Fibroblast of the aortic adventitia (primary cell): ENCODE measurements at regions not wholly inside any gene's neighbourhood (a gene's known extent, or its start where the extent isn't known, plus 50 kb on each side); places are given as distances from the start of the nearest gene placed in this dataset.

Source experiments
- DNase-seq: peaks from one replicate; pipeline ENCODE4 v3.0.0-alpha.2; 2010; ENCODE audit warnings: low read depth
- H3K4me3 ChIP-seq: 2 replicates; pipeline ENCODE4 v1.5.1; 2011; ENCODE audit warnings: low read depth, mild to moderate bottlenecking, control low read depth, low read length, moderate library complexity
- TF ChIP-seq, protein P1 (sequence below): IDR thresholded peaks from 2 replicates; pipeline ENCODE4 v1.5.1; 2011; ENCODE audit warnings: mild to moderate bottlenecking, low read length, control low read depth, inconsistent platforms; ENCODE audit not compliant: insufficient read depth

DNA sequence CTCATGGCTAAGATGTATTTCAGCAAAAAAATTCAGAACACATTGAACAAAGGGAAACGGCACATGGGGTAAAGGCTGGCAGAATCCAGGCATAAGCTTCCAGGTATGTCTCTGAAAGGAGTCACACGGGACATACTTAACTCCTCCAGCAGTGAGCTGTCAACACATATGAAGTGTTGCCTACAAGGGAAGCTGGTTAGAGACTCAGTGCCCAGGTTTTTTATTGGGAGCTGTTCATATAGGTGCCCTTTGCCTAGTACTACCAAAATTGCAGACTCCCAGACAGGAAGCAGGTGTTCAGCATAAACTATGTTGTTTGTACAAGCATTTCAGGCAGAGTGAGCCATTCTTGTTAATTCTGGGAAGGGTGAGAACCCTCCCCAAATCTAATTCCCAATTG is 77.4 kb upstream of the PUDP start:
- TF ChIP-seq, protein P1, sequence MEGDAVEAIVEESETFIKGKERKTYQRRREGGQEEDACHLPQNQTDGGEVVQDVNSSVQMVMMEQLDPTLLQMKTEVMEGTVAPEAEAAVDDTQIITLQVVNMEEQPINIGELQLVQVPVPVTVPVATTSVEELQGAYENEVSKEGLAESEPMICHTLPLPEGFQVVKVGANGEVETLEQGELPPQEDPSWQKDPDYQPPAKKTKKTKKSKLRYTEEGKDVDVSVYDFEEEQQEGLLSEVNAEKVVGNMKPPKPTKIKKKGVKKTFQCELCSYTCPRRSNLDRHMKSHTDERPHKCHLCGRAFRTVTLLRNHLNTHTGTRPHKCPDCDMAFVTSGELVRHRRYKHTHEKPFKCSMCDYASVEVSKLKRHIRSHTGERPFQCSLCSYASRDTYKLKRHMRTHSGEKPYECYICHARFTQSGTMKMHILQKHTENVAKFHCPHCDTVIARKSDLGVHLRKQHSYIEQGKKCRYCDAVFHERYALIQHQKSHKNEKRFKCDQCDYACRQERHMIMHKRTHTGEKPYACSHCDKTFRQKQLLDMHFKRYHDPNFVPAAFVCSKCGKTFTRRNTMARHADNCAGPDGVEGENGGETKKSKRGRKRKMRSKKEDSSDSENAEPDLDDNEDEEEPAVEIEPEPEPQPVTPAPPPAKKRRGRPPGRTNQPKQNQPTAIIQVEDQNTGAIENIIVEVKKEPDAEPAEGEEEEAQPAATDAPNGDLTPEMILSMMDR, result no peak
- no peak overlapping the region for H3K4me3 ChIP-seq
- no peak for DNase-seq

DNA sequence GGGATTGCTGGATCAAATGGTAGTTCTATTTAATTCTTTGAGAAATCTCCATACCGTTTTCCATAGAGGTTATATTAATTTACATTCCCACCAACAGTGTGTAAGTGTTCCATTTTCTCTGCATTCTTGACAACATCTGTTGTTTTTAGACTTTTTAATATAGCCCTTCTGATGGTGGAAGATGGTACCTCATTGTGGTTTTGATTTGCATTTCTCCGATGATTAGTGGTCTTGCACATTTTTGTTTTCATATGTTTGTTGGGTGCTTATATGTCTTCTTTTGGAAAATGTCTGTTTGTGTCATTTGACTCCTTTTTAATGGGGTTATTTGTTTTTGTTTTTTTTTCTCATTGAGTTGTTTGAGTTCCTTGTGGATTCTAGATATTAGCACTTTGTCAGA is 75.3 kb upstream of the PUDP start:
- no peak for DNase-seq
- TF ChIP-seq, protein P1, result no peak

DNA sequence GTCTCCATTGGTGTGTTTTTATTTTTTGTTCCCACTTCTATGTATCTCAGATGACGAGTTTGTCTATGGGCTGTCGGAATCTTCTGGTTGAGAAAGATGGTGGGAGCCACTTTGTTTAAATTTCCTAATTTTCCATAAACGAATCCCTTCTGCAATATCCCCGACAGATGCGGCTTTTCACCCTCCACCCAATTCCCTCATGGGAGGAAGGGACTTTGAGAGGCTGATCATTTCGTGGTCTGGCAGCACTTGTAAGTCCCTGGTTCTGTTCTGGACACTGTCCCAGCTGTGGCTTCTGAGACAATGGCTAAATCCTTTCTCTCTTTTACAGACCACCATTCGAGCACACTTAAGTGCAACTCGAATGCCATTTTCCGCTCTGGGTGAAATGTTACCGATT is 72.2 kb upstream of the PUDP start:
- no peak overlapping the region for H3K4me3 ChIP-seq
- DNase-seq, result no peak
- TF ChIP-seq, protein P1, result no peak

More for the DNA sequence above, 75.3 kb upstream of the PUDP start:
- no peak overlapping the region for H3K4me3 ChIP-seq

DNA sequence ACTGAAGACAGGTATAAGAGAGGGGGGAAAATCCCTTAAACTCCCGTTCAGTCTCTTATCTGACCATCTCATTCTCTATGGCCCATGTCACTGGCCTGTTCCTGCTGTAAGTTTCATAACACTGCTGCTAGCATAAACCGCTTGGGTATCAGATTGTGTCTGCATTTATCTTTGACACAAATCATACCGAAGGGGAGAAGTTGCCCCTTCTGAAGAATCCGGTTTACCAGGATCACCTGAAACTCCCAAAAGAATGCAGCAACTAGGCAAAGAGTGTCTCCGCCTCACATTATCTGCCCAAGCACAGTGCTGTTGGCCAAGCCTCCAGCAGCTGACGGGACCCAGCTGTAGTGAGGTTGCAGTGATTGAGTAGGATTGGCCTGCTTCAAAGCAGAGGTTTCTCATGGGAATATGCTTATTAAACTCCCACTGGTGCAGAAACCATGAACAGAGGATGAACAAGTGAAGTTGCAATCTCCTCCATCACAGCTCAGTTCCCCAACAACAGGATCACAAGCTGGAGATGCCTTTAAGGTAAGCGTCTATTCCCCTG is 71.3 kb upstream of the PUDP start:
- TF ChIP-seq, protein P1, result no peak
- H3K4me3 ChIP-seq, result no peak overlapping the region
- peak; percentile 16 for DNase-seq

DNA sequence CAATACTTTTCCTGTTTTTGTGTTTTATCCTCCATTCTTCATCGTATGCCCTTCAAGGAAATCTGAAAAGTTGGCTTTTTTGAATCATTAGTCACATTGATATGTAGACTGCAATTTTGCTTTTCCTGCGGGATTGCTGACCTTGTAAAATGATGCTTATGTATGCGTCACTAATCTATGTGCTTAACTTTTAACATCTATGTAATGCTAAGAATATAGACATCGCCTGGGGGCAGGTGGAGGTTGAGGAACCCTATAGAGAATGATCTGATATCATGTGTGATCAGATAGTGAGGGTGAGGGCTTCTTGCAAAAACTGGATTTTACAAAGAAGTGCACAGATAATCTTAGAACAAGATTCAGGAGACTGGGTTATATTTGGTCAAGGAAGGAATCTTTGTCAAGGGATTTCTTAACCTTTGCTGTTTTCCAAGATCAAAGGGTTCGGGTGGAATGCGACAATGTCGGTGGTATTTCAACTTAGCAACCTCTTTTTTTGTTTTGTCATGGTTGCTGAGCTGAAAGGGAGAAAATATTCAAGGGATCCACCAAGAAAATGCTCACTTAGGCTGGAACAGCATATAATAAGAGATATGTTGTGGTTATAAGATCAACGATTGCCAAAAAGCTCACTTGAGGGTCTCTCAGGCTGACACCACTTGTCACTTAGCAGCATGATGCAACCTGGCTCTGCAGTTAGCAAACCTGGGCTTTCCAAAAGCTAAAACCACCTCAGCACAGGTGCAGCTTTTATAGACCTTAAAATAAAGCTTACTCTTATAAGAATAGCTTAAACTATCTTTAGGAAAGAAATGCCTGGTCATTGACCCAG is 70.6 kb upstream of the PUDP start:
- no peak for DNase-seq
- H3K4me3 ChIP-seq, result no peak overlapping the region
- TF ChIP-seq, protein P1, result no peak

DNA sequence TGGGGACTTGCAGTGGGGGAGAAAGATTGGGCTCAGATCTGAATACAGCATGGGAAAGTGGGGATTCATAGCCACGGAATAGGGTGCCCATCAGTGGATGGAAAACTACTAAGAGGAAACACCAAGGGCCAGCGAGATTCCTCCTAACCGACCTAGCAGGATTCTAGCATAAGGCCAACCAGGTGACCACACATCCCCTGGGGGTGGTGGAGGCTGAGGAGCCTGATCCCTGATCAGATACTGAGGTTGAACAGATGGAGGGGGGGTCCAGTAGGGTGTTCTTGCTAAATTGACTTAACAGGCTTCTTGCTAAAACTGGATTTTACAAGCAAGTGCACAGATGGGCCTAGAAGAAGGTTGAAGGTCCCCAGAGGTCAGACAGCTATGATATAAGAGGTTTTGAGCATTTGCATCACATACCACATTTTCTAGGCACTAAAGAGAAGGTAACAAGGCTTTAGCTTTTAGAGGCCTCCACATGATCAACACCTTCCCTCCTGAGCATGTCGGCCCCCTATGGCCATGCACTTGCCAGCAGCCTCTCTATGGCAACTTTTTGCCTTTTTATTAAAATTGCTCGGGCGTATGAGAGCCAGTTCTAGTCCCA is 69.1 kb upstream of the PUDP start:
- no peak overlapping the region for H3K4me3 ChIP-seq
- DNase-seq, result no peak
- TF ChIP-seq, protein P1, result no peak
